OCI-LY3 (cell line): ENCODE measurements at regions not wholly inside any gene's neighbourhood (a gene's known extent, or its start where the extent isn't known, plus 50 kb on each side); places are given as distances from the start of the nearest gene placed in this dataset.

Experiments used
- H2AFZ ChIP-seq: fragments of 200-600, 300-600 bp; shearing (Covaris generic); 2 replicates; pipeline ENCODE4 v1.6.0; 2014; ENCODE audit warnings: antibody characterized with exemption, low read depth, low read length
- H3K27ac ChIP-seq: fragments of 200-600, 300-600 bp; sonication (generic); 2 replicates; pipeline ENCODE4 v1.5.1; 2014; ENCODE audit warnings: mild to moderate bottlenecking, low read length, moderate library complexity, mixed read lengths
- H3K27me3 ChIP-seq: fragments of 200-600, 300-600 bp; sonication (generic); 2 replicates; pipeline ENCODE4 v1.6.1; 2014; ENCODE audit warnings: low read depth, low read length, mixed read lengths
- H3K36me3 ChIP-seq: fragments of 200-600, 300-600 bp; sonication (generic); replicated peaks from 2 replicates; pipeline ENCODE3; 2014; ENCODE audit warnings: low read depth, low read length, mixed read lengths
- H3K4me1 ChIP-seq: fragments of 300-600, 200-600 bp; sonication (generic); 2 replicates; pipeline ENCODE4 v1.6.1; 2014; ENCODE audit warnings: low read length, mixed read lengths
- H3K4me2 ChIP-seq: fragments of 200-600, 300-600 bp; sonication (generic); 2 replicates; pipeline ENCODE4 v1.6.1; 2014; ENCODE audit warnings: low read length, mixed read lengths
- H3K4me3 ChIP-seq: fragments of 300-600, 200-600 bp; sonication (generic); 2 replicates; pipeline ENCODE4 v1.5.1; 2014; ENCODE audit warnings: antibody characterized with exemption, mild to moderate bottlenecking, low read length, moderate library complexity
- H3K79me2 ChIP-seq: fragments of 300-600, 200-600 bp; shearing (Covaris generic); 2 replicates; pipeline ENCODE4 v1.6.1; 2014; ENCODE audit warnings: mild to moderate bottlenecking, low read length, mixed read lengths
- H3K9ac ChIP-seq: fragments of 300-600, 200-600 bp; shearing (Covaris generic); 2 replicates; pipeline ENCODE4 v1.6.0; 2014; ENCODE audit warnings: mild to moderate bottlenecking, low read length, moderate library complexity
- H3K9me3 ChIP-seq: fragments of 200-600, 300-600 bp; shearing (Covaris generic); 2 replicates; pipeline ENCODE4 v1.6.1; 2014; ENCODE audit warnings: low read length, mixed read lengths; ENCODE audit not compliant: insufficient read depth
- H4K20me1 ChIP-seq: fragments of 200-600, 300-600 bp; sonication (generic); 2 replicates; pipeline ENCODE4 v1.6.1; 2016; ENCODE audit warnings: low read length, mixed read lengths; ENCODE audit not compliant: insufficient read depth
- CTCF ChIP-seq: fragments of 200-600, 300-600 bp; sonication (generic); IDR thresholded peaks from 2 replicates; pipeline ENCODE4 v1.5.1; 2014; ENCODE audit warnings: antibody characterized with exemption, low read length, low read depth
- EZH2phosphoT487 ChIP-seq: fragments of 200-600 bp; shearing (Covaris generic); IDR thresholded peaks from 2 replicates; pipeline ENCODE4 v1.6.1; 2018; ENCODE audit warnings: antibody characterized with exemption, mixed run types, low read depth

GRCh38 chr3:30401971-30402370, 204.4 kb upstream of the TGFBR2 start:
- no peak overlapping the region for H2AFZ ChIP-seq
- H3K36me3 ChIP-seq: no peaks in the 10 kb centered on the region
- H3K27me3 ChIP-seq: no peaks in the 10 kb centered on the region
- H3K4me3 ChIP-seq: no peak overlapping the region
- no peaks in the 10 kb centered on the region for H4K20me1 ChIP-seq
- no peak for TF ChIP-seq CTCF
- no peak for TF ChIP-seq EZH2phosphoT487
- H3K4me1 ChIP-seq: no peaks in the 10 kb centered on the region
- no peak overlapping the region for H3K9ac ChIP-seq
- H3K27ac ChIP-seq: no peak overlapping the region
- no peak overlapping the region for H3K4me2 ChIP-seq
- no peaks in the 10 kb centered on the region for H3K79me2 ChIP-seq
- H3K9me3 ChIP-seq: no peaks in the 10 kb centered on the region

DNA sequence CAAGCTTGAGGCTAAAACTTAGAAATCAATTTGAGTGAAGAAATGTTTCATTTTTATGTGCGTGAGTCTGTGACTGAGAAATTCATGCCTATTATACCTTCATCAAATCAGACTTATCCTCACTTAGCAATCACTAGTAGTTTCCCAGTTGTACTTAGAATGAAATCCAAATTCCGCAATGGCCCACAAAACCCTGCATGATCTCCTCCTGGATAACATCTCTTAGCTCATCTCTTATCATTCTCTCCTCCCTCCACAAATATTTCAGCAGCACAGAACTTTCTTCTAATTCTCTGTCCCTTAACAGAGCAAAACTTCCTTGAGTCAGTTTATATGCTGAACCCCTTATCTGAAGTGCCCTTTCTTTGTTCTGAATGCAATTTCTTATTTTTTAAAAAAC, 198.8 kb upstream of the TGFBR2 start:
- H3K4me1 ChIP-seq: no peaks in the 10 kb centered on the region
- no peak overlapping the region for H3K27ac ChIP-seq
- H3K9ac ChIP-seq: no peak overlapping the region
- H3K36me3 ChIP-seq: peaks cover 2% of the 10 kb centered on the region
- H3K4me2 ChIP-seq: no peak overlapping the region
- peaks cover 13% of the 10 kb centered on the region; the same call in 1 of the 2 replicates for H3K9me3 ChIP-seq
- no peak overlapping the region for H3K4me3 ChIP-seq
- no peaks in the 10 kb centered on the region for H3K79me2 ChIP-seq
- H2AFZ ChIP-seq: no peak overlapping the region
- H4K20me1 ChIP-seq: no peaks in the 10 kb centered on the region
- H3K27me3 ChIP-seq: no peaks in the 10 kb centered on the region
- TF ChIP-seq CTCF (no peak), EZH2phosphoT487 (no peak)

GRCh38 chr3:30408105-30408557, 198.3 kb upstream of the TGFBR2 start:
- H4K20me1 ChIP-seq: no peaks in the 10 kb centered on the region
- no peak overlapping the region for H3K9ac ChIP-seq
- H2AFZ ChIP-seq: no peak overlapping the region
- H3K4me3 ChIP-seq: no peak overlapping the region
- no peaks in the 10 kb centered on the region for H3K27me3 ChIP-seq
- H3K36me3 ChIP-seq: peaks cover 2% of the 10 kb centered on the region
- no peak overlapping the region for H3K4me2 ChIP-seq
- H3K27ac ChIP-seq: no peak overlapping the region
- no peak for TF ChIP-seq CTCF
- TF ChIP-seq EZH2phosphoT487: no peak
- H3K79me2 ChIP-seq: no peaks in the 10 kb centered on the region
- H3K9me3 ChIP-seq: peaks cover 13% of the 10 kb centered on the region; the same call in 1 of the 2 replicates
- H3K4me1 ChIP-seq: no peaks in the 10 kb centered on the region

DNA sequence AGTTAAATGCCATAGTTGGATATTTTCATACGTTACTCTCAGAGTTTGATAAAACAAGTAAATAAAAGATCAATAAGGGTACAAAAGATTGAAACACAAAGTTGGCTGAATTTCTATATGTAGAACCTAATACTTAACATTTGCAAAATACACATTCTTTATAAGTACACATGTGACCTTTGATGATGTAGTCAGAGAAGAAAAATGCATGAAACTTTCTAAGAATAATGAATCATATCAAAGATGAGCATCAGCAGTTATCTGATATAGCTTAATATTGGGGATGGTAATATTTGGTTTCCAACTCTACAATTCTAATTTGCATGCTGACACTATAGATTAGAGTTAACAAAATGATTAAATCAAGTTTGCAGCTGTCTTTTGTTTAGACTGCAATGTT, 188.0 kb upstream of the TGFBR2 start:
- Histone ChIP-seq H3K9me3 (no peaks in the 10 kb centered on the region), H3K79me2 (no peaks in the 10 kb centered on the region), H4K20me1 (no peaks in the 10 kb centered on the region), H3K9ac (no peak overlapping the region), H3K4me3 (no peak overlapping the region), H3K4me1 (no peaks in the 10 kb centered on the region), H3K27ac (no peak overlapping the region), H3K36me3 (no peaks in the 10 kb centered on the region), H2AFZ (no peak overlapping the region), H3K4me2 (no peak overlapping the region), H3K27me3 (no peaks in the 10 kb centered on the region)
- TF ChIP-seq CTCF: no peak
- TF ChIP-seq EZH2phosphoT487: no peak
